ENCODE measurements at regions not wholly inside any gene's neighbourhood (a gene's known extent, or its start where the extent isn't known, plus 50 kb on each side); places are given as distances from the start of the nearest gene placed in this dataset.
"Not testable (repeated sequence)": the region's sequence is repeated elsewhere in the genome, so short reads cannot be mapped to it uniquely, and the experiment has no call there.

- no TSS peak for BruUV-seq (replicated peaks)
- TF ChIP-seq EZH2 (IDR thresholded peaks at IDR 0.05; ENCODE audit: borderline replicate concordance, low read depth, low read length, poor library complexity, severe bottlenecking) (no peak), CTCF (conservative IDR thresholded peaks at IDR 0.05; ENCODE audit: low read depth, low read length) (no peak)
- no peak for DNase-seq (ENCODE audit: low spot score)
- intact Hi-C loops (cut with micrococcal nuclease; ENCODE audit: unreplicated experiment): no loop called here
- H3K36me3 ChIP-seq (ENCODE audit: insufficient read depth, low read length, poor library complexity, severe bottlenecking): no peaks in the 10 kb centered on the region
- H3K27ac ChIP-seq (ENCODE audit: low read depth, low read length, poor library complexity, severe bottlenecking): no peak overlapping the region
- ChIA-PET CTCF (no interaction called here), POLR2A (ENCODE audit: low non-redundant PET) (no interaction called here)
- no peaks in the 10 kb centered on the region for H3K9me3 ChIP-seq (ENCODE audit: low read depth, low read length, poor library complexity, severe bottlenecking)
- H3K4me3 ChIP-seq (ENCODE audit: low read depth, low read length, poor library complexity, severe bottlenecking): no peak overlapping the region
- H3K4me1 ChIP-seq (ENCODE audit: insufficient read depth, low read length, poor library complexity, severe bottlenecking): no peaks in the 10 kb centered on the region
- H3K27me3 ChIP-seq (replicated peaks; ENCODE audit: insufficient read depth, low read depth, low read length, poor library complexity): peaks cover under 1% of the 10 kb centered on the region
Observed at GRCh38 chr12:63006536-63006935, 71.6 kb upstream of the PPM1H start.

- Histone ChIP-seq H3K36me3 (ENCODE audit: insufficient read depth, low read length, poor library complexity, severe bottlenecking) (no peaks in the 10 kb centered on the region), H3K27ac (ENCODE audit: low read depth, low read length, poor library complexity, severe bottlenecking) (no peak overlapping the region), H3K4me3 (ENCODE audit: low read depth, low read length, poor library complexity, severe bottlenecking) (no peak overlapping the region), H3K9me3 (ENCODE audit: low read depth, low read length, poor library complexity, severe bottlenecking) (no peaks in the 10 kb centered on the region), H3K27me3 (replicated peaks; ENCODE audit: insufficient read depth, low read depth, low read length, poor library complexity) (peaks cover 12% of the 10 kb centered on the region), H3K4me1 (ENCODE audit: insufficient read depth, low read length, poor library complexity, severe bottlenecking) (no peaks in the 10 kb centered on the region)
- ChIA-PET CTCF (no interaction called here), POLR2A (ENCODE audit: low non-redundant PET) (no interaction called here)
- DNase-seq (ENCODE audit: low spot score): no peak
- BruUV-seq (replicated peaks): no TSS peak
- intact Hi-C loops (cut with micrococcal nuclease; ENCODE audit: unreplicated experiment): no loop called here
- no peak for TF ChIP-seq CTCF (conservative IDR thresholded peaks at IDR 0.05; ENCODE audit: low read depth, low read length)
- no peak for TF ChIP-seq EZH2 (IDR thresholded peaks at IDR 0.05; ENCODE audit: borderline replicate concordance, low read depth, low read length, poor library complexity, severe bottlenecking)
Observed at GRCh38 chr12:63005382-63005781, 70.4 kb upstream of the PPM1H start.

- no peak for TF ChIP-seq CTCF (conservative IDR thresholded peaks at IDR 0.05; ENCODE audit: low read depth, low read length)
- Histone ChIP-seq H3K36me3 (ENCODE audit: insufficient read depth, low read length, poor library complexity, severe bottlenecking) (no peaks in the 10 kb centered on the region), H3K27ac (ENCODE audit: low read depth, low read length, poor library complexity, severe bottlenecking) (no peak overlapping the region), H3K27me3 (replicated peaks; ENCODE audit: insufficient read depth, low read depth, low read length, poor library complexity) (peaks cover 17% of the 10 kb centered on the region), H3K4me3 (ENCODE audit: low read depth, low read length, poor library complexity, severe bottlenecking) (no peak overlapping the region), H3K4me1 (ENCODE audit: insufficient read depth, low read length, poor library complexity, severe bottlenecking) (no peaks in the 10 kb centered on the region), H3K9me3 (ENCODE audit: low read depth, low read length, poor library complexity, severe bottlenecking) (no peaks in the 10 kb centered on the region)
- BruUV-seq (replicated peaks): no TSS peak
- no peak for DNase-seq (ENCODE audit: low spot score)
- intact Hi-C loops (cut with micrococcal nuclease; ENCODE audit: unreplicated experiment): no loop called here
- CTCF ChIA-PET: no interaction called here
- POLR2A ChIA-PET (ENCODE audit: low non-redundant PET): no interaction called here
Observed at GRCh38 chr12:63003223-63003819, 68.4 kb upstream of the PPM1H start.

- POLR2A ChIA-PET (ENCODE audit: low non-redundant PET); H3K27ac ChIP-seq (ENCODE audit: low read depth, low read length, poor library complexity, severe bottlenecking); H3K4me1 ChIP-seq (ENCODE audit: insufficient read depth, low read length, poor library complexity, severe bottlenecking); H3K36me3 ChIP-seq (ENCODE audit: insufficient read depth, low read length, poor library complexity, severe bottlenecking); intact Hi-C loops (cut with micrococcal nuclease; ENCODE audit: unreplicated experiment); DNase-seq (ENCODE audit: low spot score); H3K9me3 ChIP-seq (ENCODE audit: low read depth, low read length, poor library complexity, severe bottlenecking); CTCF ChIA-PET; H3K4me3 ChIP-seq (ENCODE audit: low read depth, low read length, poor library complexity, severe bottlenecking); BruUV-seq (replicated peaks): not testable (repeated sequence)
- peaks cover 17% of the 10 kb centered on the region for H3K27me3 ChIP-seq (replicated peaks; ENCODE audit: insufficient read depth, low read depth, low read length, poor library complexity)
Observed at GRCh38 chr12:63002059-63002458, 67.1 kb upstream of the PPM1H start.
